NCI-H748 treated with DMSO at 0.1 percent for 48 hours (cell line): ENCODE measurements at regions not wholly inside any gene's neighbourhood (a gene's known extent, or its start where the extent isn't known, plus 50 kb on each side); places are given as distances from the start of the nearest gene placed in this dataset.
A peak's percentile ranks its signal among the peaks of the same experiment; 100 is the strongest.

ENCODE experiments used
- DNase-seq: peaks from one replicate; lab custom pipeline; 2025; lab: John Stamatoyannopoulos, UW

DNA sequence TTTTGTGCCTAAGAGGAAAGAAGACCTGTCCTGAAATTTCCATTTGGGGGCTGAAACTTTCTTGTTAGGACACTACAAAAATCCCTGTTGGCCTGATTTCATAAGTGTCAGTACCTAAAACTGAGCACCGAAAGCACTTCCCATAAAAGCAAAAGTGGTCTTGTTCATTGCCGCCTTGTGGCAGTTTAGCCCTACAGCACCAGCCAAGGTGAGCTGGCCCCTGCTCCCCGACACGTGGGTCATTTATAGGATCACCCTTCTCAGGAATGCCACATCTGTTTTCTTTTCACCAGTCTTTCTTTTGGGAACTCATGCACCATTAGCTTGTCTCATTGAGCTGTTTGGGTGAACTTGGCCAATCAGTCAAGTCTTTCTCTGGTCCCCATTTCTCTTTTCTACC lies 155.8 kb upstream of the KAZN start:
- no peak for DNase-seq

DNA sequence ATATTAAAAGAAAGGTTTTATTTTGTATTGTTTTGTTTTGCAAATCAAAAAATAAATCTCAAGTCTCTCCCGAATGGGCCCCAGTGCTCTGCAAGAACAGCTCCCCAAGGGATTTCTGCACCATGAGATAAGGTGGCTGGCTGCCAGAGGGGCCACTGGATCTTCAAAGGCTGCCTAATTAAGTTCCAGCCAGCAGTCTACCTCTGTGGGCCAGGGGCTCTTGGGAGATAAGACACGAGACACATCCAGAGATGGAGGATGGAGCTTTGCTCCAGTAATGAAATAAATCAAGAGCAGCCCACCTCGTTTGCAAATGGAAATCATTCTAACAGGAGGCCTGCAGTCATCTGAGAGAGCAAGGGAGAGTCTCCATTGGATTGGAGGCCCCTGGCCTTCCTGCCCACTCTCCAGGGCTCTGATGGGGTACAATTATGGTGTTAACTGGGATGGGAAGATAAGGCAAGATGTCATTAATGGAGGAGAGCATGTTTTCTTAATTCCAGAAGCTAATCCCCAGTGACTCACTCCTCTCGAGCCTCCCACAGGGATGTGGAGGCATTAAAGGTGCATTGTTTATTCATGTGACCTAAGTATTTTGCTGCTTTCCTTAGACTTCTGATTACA lies 155.2 kb upstream of the KAZN start:
- DNase-seq, result no peak

DNA sequence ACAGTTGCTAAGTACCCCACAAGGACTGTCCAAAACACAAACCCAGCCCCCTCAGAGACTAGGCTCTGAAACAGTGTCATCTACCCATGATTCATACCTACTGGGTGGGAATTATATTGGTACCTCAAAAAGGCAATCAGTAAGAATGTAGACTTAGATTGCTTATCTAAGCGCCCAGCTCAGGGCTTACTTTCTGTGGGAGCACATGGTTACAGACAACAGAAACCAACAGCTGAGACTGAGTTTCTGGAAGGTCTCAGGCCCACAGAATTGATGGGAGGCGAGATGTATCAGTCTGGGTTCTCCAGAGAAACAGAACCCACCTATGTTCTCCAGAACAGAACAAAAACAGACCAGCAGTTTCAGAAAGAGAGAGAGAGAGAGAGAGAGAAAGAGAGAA lies 147.3 kb upstream of the KAZN start:
- no peak for DNase-seq

DNA sequence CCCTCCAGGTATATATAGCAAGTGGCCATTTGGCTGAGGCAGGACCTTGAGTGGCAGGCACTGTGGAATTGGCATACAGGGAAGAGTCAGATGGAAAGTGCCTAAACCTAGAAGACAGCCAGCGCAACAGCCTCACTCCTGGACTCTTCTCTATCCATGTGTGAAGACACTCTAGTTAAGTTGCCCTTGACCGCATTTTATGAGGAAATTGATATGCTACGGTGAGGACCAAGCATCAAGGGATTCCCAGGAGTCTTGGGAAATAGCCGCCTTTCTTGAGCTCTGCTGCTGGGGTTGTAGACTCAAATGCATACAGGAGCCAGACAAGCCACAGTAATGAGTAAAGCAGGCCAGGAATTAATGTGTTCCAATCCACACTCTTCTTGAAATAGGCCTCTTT lies 145.9 kb upstream of the KAZN start:
- DNase-seq, result no peak

DNA sequence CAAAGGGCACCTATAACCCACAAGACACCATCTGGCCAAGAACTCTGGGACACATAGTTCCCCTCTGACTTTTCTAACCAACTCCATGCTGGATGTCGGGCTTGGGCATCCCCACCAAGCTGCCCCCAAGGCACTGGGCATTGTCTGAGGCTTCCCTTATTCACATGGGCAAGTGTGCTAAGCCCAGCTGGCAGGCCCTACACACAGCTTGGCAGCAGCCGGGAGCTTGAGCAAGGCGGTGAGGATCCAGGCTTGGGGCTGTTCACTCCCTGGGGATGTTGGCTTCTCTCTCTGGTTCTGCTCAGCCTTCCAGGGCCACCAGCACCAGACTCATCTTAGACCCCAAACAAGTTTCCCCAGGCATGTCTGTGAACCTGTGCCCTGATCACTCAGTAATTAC lies 138.3 kb upstream of the KAZN start:
- DNase-seq, result no peak

DNA sequence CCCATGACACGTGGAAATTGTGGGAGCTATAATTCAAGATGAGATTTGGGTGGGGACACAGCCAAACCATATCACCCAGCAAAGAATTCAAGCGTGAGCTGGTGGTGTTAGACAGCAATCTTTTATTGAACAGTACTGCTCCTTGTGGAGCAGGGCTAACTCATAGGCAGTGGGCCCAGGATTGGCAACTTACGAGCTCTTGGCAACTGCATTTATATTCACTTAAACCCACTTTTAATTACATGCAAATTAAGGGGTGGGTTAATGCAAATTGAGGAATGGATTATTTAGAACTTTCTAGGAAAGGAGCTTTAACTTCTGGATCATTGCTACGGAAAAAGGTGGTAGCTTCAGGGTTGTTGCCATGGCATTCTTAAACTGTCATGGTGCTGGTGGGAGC lies 135.6 kb upstream of the KAZN start:
- no peak for DNase-seq

DNA sequence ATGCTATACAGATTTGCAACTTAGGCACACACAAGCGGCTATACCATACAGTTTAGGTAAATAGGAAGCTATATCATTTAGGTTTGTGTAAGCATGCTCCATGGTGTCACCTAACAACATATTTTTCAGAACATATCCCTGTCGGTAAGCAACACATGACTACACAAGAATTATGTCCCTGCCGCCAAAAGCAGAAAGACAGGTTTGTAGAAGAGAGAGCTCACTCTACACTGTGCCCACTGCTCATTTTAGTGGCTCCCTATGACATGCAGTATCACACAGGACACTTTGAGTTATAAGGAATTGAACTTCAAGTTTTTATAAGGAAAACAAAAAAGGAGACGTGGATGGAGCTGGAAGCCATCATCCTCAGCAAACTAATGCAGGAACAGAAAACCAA lies 132.5 kb upstream of the KAZN start:
- no peak for DNase-seq

DNA sequence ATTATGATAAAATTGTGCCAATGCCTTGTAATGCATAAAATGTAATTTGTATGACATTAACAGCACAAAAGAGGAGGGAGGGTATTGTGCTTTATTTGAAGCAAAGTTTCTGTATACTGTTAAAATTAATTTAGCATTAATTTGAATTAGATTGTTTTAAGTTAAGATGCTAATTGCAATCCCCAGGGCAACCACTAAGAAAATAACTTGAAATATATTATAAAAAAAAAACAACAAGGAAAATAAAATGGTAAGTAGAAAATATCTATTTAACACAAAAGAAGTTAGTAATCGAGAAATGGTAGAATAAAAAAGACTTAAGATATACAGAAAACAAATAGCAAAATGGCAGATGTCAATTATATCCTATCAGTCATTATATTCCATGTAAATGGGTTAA lies 131.4 kb upstream of the KAZN start:
- no peak for DNase-seq

DNA sequence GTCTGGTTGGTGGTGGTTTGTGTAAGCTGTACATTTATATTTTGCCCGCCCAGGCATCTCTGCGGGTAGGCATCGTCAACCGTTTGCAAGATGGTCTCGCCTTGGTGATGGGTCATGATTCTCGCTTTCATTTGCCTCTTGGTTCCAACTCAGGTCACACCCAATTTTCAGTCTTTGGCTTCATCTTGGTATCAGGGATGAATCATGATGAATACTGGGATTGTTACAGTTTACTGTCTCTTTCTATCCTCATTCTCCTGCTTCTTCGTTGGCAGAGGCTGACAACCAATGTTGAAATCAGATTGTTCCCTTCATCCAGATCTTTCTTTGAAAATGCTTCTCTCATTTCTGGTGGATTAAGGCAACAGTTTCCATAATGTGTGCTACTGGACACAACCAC lies 129.7 kb upstream of the KAZN start:
- DNase-seq, result no peak

DNA sequence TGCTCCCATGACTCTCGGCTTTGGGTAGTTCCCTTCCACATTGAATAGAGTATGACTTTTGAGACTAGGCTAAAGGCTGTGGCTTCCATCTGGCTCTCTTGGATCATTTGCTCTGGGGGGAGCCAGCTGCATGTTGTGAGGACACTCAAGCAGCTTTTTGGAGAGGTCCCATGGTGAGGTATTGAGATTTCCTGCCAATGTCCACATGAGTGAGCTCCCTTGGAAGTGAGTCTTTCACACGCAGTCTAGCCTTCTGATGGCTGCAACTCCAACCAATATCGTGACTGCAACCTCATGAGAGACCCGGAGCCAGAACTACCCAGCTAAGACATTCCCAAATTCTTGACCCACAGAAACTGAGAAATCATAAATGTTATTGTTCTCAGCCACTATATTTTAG lies 127.7 kb upstream of the KAZN start:
- DNase-seq, result no peak

DNA sequence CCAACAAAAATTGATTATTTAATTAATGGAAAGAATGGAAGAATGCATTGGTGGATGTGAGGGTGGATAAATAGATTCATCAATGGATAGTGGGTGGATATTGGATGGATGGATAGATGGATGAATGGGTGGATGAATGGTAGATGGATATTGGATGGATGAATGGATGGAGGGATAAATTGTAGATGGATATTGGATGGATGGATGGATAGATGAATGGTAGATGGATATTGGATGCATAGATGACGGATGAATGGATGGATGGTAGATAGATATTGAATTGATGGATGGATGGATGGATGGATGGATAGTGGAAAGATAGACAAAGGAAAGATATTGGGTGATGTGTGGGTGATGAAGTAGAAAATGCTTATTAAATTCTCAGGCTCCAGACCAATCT lies 123.6 kb upstream of the KAZN start:
- DNase-seq, result no peak

DNA sequence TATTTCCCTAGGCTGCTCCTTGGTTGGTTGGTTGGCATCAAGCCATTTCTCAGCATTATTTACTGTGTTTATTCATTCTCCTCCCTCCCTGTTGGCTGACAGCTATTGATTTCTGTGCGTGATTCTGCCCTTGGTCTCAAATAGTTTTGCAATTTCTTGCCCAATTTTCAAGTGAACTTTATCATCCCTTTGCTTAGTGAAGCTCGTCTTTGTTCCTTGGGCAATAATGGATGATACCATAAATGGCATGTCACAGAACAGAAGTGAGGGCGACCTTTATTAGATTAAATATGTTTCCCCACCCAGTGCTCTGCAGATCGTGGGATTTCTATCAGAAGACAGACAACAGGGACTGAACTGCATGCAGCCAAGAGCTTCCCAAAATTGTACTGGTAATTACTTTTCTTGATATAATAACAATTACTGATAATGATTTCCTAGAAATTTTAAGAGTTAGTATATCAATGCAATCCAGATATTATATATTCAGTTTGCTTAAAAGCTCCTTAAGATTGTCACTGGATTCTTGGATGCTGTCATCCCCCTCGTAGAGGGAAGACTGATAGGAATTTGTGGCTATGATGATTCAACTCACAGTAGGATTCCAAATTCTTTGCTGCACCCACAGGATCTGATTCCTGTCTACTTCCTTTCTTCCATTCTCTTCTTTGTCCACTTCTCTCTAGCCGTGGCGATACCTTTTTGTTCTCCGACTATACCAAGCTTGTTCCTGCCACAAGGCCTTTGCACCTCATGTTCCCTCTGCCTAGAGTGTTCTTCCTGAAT lies 122.1 kb upstream of the KAZN start:
- no peak for DNase-seq

DNA sequence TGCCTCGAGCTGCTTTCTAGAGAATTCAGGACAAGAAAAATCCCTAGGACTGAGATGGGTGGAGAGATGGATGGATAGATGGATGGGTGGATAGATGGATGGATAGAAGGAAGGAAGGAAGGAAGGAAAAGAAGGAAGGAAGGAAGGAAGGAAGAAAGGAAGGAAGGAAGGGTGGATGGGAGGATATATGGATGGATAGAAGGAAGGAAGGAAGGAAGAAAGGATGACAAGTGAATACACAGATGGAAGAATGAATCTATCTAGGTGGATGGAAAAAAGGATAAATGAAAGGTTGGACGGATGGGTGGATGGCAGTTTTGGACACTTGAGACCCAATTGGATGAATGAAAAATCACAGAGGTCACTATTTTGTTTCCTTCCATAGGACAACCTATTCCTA lies 120.4 kb upstream of the KAZN start:
- no peak for DNase-seq

DNA sequence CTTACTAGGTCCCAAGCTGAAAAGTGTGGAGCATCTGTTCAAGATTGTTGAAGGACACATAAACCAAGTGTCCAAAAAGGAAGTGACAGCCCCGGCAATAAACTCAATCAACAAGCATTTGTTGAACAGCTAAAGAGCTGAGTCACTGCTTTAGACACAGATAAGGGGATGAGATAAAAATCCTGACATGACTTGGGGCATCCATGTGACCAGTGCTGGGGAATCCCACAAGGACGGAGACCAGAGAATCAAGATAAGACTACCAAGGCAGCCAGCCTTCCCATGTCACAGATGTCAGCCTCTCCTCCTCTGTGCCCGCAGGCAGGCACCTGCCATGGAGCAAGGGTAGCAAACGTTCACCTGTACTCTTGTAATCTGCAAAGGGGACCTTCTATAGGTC lies 118.6 kb upstream of the KAZN start:
- no peak for DNase-seq

DNA sequence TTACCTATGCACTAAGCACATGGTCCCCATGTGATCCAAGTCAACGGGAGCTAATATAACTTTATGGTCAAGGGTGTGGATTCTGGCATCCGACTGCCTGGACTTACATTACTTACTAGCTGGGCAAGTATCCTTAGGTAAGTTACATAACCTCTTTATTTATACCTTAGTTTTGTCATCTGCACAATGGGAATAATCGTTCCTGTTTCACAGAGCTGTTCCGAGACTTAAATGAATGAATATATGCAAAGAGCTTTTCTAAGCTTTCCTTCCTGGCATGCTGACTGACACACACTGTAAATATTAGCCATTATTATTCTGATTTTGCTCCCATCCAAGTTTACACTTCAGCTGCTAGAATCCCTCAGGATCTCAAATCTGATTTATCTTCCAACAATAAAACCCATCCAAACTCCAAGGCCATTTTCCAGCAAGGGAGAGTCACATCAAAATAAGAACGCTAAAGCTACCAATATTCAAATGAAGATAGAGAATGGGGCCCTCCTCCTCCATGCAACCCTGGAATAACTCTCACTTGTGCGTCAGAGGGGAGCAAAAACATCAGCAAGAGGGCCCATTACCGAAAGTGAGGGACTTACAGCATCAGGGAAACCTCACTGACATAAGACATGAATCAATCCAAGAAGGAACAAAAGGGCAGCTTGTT lies 115.6 kb upstream of the KAZN start:
- no peak for DNase-seq

DNA sequence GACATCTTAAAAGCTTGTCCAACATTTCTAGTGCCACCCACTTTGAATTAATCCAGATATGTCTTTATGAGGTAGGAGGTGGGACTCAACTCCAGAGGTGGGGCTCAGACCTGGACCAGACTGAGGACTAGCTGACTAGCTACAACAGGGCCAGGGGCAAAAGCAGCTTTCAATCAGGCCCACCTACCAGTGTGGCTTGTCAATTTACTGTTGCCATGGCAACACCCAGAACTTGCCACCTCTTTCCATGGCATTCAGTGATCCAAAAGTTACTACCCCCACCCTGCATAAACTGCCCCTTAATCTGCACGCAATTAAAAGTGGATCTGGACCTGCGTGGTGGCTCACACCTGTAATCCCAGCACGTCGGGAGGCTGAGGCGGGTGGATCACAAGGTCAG lies 113.2 kb upstream of the KAZN start:
- DNase-seq, result no peak

DNA sequence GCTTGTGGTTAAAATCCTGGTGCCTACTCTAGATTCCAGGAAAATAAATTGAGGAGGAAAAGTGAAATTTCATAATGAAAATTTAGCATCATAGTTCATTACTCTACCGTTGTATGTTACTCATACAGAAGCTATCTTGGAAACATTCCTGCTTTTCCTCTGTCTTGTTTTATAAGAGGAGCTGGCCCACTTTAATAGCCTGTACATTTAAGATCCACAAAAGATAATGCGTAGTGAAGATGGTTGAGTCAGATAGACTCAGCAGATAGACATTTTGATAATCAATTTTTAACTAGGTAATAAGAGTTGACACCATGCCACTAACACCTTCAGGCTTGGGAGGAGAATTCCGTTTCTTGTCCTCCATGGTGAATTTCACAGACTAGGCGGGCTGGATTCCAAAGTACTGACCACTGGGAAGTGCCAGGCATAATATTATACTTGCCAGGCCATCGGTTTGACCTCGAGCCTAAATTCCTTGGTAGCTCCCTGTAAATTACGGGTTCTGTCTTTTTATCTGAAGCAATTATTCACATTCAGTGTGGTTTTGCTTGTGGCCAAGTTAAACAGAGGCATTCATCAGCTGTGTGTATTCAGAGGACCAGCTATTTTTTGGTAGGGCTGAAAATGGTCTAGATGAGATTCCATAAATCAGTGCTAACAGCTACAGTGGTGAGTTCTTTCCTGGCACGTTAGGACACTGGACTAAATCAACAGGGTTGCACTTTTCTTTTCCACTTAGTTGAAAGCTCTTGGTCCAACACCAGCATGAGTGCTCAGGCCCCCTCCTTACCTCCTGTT lies 111.9 kb upstream of the KAZN start:
- DNase-seq, result no peak

DNA sequence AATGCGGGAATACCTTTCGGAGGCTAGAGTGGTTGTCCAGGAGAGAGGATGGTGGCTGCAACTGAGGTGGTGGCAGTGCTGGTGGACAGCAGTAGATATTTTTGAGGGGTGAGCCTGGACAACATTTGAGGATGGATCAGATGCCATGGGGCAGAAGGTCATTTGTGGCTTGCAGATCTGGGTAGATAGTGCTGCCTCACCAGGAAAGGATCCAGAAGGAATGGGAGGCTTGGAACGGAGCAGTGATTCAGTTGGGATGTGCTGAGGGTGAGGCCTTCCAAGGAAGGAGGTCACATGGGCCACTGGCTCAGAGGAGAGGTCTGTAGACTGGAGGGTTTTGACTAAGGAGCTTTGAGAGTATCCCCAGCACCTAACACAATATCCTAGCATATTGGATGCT lies 110.8 kb upstream of the KAZN start:
- DNase-seq, result no peak

DNA sequence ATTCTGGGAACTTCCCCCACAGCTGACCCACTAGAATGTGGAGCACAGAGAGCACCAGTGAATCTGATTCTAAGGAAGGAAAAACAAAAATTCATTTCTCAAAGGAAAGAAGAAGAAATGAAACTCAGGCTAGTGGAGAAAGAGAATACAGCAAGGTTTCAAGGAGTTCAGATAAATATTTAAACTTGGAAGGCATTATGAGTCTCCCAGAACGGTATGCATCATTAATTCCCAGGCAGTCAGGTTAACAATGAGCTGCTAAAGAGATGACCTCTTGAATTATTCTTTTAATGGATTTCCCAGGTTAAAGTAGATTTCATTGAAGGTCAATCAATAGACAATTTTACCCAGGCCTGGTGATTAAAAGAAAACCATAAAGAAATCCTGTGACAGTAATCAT lies 103.6 kb upstream of the KAZN start:
- DNase-seq, result no peak

DNA sequence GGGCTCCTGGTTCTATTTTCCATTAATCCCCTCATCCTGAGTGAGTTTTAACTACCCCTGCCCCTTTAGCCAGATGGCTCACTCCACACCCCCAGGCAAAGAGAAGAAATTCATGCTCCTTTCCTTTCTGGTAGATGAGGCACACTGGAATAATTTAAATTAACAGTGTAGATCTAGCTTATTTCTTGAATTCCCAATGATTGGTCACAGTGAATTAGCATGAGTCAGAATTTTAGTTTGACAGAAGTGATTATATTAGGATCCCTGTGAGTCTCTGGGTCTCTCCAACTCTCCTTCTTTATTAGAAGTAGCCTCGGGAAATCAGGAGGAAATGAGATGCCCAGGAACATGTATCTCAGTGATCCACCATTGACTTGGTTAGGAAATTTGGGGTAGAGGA lies 103.1 kb upstream of the KAZN start:
- DNase-seq, result no peak

DNA sequence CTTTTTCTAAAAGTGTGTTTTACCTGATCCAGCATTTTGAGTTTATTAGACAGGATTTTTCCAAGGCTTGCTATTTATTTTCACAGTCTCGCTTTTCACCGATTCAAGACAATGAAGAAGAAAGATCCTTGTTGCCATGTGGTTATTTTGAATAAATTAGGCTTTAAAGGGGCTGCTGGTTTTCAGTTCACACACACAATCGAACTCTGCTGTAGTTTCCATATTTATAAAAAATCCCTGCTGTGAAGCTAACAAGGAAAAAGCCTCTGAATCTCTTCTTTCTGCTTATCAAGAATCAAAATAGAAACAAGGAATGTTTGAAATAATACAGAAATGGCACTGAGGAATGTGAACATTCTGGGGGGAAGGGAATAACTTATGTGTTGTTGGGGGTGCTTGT lies 102.5 kb upstream of the KAZN start:
- DNase-seq, result no peak

DNA sequence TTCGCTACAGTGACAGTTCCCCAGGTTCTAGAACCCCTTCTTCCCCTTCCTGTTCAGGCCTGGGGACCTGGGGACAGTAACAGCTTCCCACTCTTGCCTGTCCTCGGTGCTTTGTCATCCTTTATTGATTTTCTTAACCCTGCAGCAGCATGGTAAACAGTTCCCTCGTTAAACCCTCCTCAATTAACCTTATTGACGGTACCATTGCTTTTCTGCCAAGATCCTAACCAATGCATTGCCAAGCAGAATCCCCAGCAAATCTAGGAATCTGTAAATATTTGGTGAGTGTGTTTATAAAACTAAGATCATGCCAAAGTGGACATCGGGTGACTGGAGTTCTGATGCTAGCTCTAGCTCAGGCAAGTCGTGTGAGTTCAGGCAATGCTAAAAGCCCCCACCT lies 99.6 kb upstream of the KAZN start:
- peak; percentile 11 for DNase-seq
